Retinal pigment epithelial cell (primary cell): ENCODE measurements at regions not wholly inside any gene's neighbourhood (a gene's known extent, or its start where the extent isn't known, plus 50 kb on each side); places are given as distances from the start of the nearest gene placed in this dataset.
"Not testable (repeated sequence)": the region's sequence is repeated elsewhere in the genome, so short reads cannot be mapped to it uniquely, and the experiment has no call there.

ENCODE experiments used
- DNase-seq: peaks from one replicate; pipeline ENCODE4 v3.0.0-alpha.2; 2010; ENCODE audit warnings: low read depth
- H3K4me3 ChIP-seq: 2 replicates; pipeline ENCODE4 v1.5.1; 2011; ENCODE audit warnings: mild to moderate bottlenecking, low read length, control low read depth, moderate library complexity
- CTCF ChIP-seq: conservative IDR thresholded peaks from 2 replicates; pipeline ENCODE4 v1.5.1; 2011; ENCODE audit warnings: low read depth, low read length, control low read depth, inconsistent platforms

GRCh38 chr1:8121261-8122159 lies 95.4 kb upstream of the ERRFI1 start:
- no peak overlapping the region for H3K4me3 ChIP-seq
- DNase-seq, result no peak
- no peak for TF ChIP-seq CTCF

- no peak for DNase-seq
- no peak overlapping the region for H3K4me3 ChIP-seq
- TF ChIP-seq CTCF, result no peak
Measured at GRCh38 chr1:8120693-8121260, 94.7 kb upstream of the ERRFI1 start.

- not testable (repeated sequence) for H3K4me3 ChIP-seq, DNase-seq
Measured at GRCh38 chr1:8118736-8119135, 92.6 kb upstream of the ERRFI1 start.

- no peak for TF ChIP-seq CTCF
- DNase-seq, result no peak
Measured at GRCh38 chr1:8118031-8118451, 91.9 kb upstream of the ERRFI1 start.

GRCh38 chr1:8116894-8117264 lies 90.8 kb upstream of the ERRFI1 start:
- no peak for TF ChIP-seq CTCF
- H3K4me3 ChIP-seq, result no peak overlapping the region
- no peak for DNase-seq

More at GRCh38 chr1:8118031-8118451, 91.9 kb upstream of the ERRFI1 start:
- H3K4me3 ChIP-seq, result no peak overlapping the region

- DNase-seq, result no peak
- TF ChIP-seq CTCF, result no peak
- H3K4me3 ChIP-seq, result no peak overlapping the region
Measured at GRCh38 chr1:8115769-8116167, 89.7 kb upstream of the ERRFI1 start.

- no peak overlapping the region for H3K4me3 ChIP-seq
- DNase-seq, result no peak
- TF ChIP-seq CTCF, result no peak
Measured at GRCh38 chr1:8115031-8115768, 89.1 kb upstream of the ERRFI1 start.
